HTR-8/SVneo (cell line): ENCODE measurements at regions not wholly inside any gene's neighbourhood (a gene's known extent, or its start where the extent isn't known, plus 50 kb on each side); places are given as distances from the start of the nearest gene placed in this dataset.

Experiments used
- DNase-seq: peaks from one replicate; pipeline ENCODE4 v3.0.0; 2011; ENCODE audit warnings: low spot score, mixed read lengths; ENCODE audit not compliant: insufficient read length
- FAIRE-seq: peaks from 2 replicates; lab custom pipeline; 2011; peaks lifted over from hg19 to GRCh38; lab: Jason Lieb, UNC

DNA sequence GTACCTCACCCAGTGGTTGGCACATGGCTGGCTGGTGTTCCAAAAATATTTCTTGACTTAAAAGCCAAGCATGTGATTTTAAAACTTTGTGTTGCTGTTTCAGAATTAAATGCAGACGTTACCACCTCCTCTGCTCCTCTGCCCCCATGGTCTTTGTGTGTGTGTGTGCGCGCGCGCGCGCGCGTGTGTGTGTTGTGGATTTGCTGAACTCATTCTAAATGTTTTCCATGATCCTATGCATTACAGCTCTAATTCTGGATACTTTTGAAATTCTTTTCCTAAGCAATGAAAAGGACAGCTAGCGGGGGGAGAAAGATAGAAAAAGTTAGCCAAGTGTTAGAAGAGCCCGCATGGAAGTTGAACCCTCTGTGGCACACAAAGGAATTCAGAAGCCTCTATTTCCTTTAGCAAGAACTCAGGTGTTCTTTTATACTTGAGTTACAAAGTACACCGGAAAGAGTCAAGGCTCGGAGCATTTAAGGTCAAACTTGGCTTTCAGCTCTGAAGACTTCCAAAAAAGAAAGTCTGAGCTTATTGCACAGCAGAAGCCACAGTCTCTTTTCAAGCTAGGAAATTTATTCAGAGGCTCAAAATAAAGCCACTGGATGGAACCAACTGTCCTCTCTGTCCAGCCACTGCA is 350.5 kb upstream of the TBL1XR1 start:
- DNase-seq (no peak), FAIRE-seq (no peak)

DNA sequence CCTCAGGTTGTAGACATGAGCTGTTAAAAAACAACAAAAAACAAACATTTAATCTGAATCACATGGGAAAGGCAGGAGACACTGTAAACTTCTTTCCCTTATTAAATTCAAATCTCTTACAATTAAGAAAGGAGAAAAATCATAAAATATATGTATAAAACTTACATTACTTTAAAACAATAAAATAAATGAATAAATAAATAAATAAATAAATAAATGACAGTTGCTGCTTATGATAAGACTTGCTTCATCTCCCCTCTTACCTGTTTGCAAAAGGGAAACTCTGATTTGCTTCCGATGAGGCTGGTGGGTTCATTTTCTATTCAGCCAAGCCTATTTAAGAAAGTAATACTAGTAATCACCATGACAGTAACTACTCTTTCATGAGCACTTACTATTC is 353.4 kb upstream of the TBL1XR1 start:
- FAIRE-seq (no peak), DNase-seq (no peak)

DNA sequence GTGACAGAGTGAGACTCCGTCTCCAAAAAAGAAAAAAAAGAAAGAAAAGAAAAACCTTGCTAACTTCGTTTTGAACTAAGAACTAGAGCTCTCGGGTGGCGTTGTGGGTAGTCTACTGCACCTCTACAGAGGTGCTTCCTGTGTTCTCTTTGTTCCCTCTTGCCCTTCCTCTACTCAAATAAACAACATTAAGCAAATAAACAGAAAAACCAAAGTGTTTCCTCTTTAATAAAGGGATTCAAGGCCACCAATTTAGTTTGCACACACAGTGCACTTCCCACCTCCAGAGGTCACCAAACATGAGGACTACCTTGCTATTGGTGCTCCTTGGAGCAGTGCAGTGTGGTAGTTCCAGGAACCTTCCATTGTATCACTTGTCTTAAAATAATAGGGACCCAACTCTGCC is 354.2 kb upstream of the TBL1XR1 start:
- DNase-seq = no peak
- no peak for FAIRE-seq

DNA sequence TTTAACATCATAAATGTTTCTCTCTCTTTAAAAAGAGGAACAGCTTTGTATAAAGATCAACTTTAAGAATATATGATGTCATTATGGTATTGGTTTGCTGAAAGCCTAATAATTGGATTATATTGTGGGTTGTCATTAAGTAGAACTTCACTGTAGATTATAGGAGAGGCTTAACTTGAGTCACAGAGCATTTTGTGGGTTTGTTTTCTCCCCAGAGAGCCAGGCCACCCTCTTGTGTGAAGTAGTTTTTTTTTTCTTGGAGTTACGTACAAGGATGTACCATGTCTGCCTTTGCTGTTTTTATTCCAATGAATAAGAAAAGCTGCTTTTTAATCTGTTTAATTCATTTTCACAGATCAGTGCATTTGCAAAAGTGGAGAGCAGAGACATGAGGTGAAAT is 354.8 kb upstream of the TBL1XR1 start:
- FAIRE-seq = no peak

DNA sequence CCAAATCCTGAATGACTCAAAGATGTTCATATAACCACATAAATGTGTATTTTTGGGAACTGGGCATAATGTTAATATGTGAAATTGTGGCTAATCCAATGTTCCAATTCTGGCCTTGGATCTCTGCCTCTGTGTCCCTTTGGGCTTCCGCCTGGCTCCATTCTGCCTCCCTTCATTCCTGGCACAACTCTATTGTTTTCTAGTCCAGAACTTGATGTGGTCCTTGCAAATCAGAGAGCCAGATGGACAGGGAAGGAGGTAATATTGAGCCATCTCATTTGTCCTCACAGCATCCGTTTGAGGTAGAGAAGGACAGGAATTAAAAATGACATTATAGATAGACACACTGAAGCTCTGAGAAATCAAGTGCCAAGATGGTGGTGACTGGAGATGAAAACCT is 355.7 kb upstream of the TBL1XR1 start:
- FAIRE-seq (no peak), DNase-seq (no peak)

More for the DNA sequence above, 354.8 kb upstream of the TBL1XR1 start:
- DNase-seq = no peak

DNA sequence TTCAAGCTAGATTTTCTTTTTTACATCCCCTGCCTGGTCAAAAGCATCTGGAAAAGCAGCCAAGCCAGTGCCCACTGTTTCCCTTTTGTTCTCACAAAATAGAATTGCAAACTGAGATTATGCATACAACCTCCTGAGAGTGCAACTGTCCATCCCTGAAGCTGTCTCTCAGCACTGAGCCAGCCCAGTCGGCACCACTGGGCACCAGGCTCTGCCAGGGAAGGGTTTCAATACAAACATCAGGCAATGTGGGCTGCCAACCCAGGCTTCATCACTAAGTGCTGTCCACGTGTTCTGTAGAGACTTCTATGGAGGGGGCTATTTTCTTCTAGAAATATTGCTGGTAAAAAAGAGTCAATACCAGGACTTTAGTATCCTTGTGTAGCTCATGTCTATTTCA is 356.3 kb upstream of the TBL1XR1 start:
- FAIRE-seq (no peak), DNase-seq (no peak)

DNA sequence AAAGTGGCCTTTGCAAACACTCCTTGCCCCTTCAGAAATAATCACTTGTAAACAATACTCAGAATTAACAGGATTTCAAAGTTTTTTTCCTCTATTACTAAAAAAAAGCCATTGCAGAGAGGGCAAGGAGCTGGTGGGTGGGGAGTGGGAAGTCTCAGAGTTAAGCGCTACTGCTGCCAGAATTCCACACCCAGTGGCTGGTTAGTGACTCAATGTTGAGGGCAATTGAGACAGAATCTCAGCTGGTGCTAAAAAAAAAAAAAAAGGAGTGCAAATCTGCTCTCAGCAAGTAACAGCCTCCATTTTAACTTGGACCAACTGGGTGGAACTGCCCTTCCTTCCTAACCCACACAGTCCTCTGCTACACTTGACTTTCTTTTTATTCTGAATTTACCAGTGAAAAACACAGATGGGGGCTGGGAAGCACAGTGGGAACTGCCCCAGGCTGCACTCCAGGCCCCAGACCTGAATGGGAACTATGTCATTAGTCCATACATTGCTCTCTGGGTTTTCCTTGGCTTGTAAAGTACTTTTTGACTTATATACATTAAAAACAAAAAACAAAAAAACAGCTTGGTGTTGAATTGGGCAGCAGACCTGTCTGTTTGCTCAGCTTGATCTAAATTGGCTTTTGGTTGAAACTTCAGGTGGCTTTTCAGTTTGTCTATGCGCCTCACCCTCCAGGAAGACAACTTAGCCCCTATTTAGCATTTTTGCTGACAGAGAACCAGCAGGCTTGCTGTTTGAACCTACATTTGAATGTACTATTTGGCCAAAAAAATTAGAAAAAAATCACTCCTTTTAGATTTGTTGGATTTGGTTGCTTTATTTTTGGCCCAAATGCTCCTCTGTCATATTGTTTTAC is 357.8 kb upstream of the TBL1XR1 start:
- DNase-seq (no peak), FAIRE-seq (no peak)

DNA sequence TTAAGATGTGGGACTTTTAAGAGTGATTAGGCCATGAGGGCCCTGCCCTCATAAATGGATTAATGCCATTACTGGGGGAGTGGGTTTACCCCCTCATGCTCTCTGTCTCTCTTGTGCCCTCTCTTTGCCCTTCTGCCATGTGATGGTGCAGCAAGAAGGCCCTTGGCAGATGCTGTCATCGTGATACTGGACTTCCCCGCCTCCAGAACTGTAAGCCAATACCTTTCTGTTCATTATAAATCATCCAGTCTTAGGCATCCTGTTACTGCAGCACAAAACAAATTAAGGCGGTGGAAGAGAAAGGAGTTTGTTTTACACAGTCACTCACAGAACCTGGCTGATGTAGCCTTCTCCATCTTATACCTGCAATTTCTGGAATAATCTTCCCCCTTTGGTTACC is 360.3 kb upstream of the TBL1XR1 start:
- no peak for FAIRE-seq
- DNase-seq = no peak

DNA sequence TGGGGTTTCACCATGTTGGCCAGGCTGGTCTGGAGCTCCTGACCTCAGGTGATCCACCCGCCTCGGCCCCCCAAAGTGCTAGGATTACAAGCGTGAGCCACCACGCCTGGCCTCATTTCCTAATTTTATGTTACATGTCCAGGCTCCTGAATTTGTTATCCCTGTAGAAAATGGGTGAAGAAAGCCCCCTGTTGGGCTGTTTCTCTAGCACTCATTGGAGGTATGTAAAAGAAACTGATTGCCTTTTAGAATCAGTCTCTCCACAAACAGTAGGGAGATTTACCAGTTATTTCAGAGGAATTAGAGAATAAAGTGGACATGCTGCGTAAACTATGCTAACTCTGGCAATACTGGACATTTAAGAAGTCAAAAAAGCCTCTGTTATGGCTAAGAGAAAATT is 364.1 kb upstream of the TBL1XR1 start:
- FAIRE-seq = no peak
- DNase-seq = no peak

DNA sequence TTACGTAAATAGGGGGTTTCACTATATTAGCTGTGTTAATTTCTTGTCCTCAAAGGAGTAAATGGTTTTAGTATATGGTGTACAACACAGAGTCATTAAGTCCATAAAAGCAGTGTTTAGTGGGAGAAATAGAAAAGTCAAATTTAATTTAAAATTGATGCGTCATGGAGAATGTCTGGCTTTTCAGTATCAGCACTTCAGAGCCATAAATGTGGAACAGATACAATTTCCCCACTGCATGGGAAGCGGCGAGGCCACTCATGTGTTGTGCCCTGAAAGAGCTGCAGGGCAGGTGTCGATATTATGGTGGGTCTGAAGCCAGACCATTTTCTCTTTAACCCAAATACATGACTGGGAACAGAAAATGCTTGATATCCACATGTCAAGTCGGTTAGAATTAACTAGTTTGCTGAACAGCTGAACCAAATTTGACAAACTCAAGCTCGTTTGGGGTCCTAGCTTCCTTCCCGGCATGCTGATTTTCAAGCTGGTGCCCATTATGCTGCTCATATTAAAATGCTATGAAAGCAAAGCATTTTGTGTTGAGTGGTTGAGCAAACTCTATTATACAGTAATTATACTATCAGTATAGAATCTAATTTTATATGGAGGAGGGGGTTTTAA is 364.6 kb upstream of the TBL1XR1 start:
- DNase-seq = no peak
- FAIRE-seq = no peak

DNA sequence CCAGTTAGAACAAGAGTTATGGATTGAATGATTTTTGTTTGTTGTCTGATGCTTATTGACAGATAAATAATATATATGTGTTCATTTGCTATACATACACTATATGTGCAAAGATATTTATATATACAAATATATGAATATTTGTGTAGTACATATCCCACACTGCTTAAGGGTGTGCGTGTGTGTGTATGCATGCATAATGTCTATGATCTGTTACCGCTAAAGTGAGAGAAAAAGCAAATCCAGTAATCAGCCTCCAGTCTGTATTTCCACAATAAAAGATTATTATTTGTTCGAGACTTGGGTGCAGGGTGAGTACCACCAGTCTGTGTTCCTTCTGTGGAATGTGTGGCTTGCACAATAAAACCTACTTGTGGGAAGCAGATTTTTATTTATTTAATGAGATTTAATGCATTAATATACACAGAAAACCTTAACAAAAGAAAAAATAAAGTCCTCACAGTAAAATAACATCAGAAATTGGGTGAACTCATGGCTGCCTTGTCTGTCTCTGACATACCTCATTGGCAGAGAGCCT is 366.0 kb upstream of the TBL1XR1 start:
- FAIRE-seq = no peak
- DNase-seq = no peak

DNA sequence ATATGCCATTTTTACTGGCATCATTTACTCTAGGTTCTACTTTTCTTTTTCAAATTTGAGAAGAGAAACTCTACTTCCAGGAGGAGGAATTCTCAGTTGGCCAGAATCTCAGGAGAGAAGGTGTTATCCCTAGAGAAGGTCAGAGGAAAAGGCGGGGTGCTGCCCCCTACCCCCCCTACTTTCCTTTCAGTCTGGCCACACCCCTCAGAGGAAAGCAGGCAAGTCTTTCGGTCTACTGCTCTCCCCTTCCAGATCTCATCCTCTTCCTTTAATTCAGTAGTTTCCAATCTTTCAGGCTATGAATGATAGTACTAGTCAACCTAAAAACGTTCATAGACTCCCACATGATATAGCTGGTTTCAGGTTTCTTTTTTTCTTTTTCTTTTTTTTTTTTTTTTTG is 366.5 kb upstream of the TBL1XR1 start:
- no peak for DNase-seq
- no peak for FAIRE-seq

DNA sequence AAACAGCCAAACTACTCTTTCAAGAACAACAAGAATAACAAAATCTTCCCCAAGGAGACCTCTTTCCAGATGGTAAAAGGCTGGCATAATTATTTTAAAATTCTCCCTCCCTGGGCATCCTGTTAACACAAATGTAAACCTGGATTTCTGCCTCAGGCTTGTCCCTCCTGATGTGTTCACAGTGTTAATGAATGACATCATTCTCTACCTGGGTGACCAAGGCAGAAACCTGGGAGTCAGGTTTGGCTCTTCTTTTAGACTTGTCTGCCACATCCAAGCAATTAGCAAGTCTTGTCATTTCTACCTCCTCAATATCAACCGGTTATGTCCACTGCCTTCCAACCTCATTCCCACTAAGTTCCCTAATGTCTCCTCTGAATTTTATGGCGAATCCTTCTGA is 368.7 kb upstream of the TBL1XR1 start:
- FAIRE-seq = no peak

DNA sequence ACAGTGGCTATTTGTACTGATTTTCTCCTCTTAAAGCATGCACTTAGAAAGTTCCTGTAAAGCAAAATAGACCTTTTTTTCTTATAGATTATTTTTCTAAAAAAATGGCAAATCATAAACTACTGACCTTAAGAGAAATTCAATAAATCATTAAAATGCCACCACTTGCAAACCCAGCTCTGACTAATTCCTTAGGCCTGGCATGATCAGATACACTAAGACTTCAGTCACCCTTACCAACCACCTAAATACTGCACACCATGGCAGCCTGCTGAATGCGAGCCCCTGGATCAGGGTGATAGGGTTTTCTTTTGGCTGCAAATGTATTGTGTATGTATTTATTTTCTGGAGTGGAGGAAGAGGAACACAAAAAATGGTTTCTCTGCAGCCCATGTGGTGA is 370.6 kb upstream of the TBL1XR1 start:
- no peak for DNase-seq
- no peak for FAIRE-seq

More for the DNA sequence above, 368.7 kb upstream of the TBL1XR1 start:
- no peak for DNase-seq

DNA sequence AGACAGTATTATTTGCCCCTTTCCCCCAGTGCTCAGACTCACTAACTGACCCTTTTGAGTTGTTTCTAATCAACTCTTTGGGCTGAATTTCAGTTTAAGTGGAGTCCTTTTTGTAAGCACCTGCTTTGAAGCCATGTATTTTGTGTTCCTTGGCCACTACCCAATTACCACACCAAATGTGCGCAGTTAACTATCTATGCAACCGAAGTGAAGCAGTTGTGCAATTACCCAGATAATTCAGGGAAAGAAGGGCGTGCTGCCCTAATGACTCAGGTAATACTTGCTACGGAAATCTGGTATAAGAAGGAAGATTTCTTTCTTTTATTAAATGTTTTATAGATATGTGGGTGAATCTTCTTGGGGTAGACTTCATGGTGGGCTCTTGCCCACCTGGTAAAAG is 371.9 kb upstream of the TBL1XR1 start:
- FAIRE-seq (no peak), DNase-seq (no peak)

DNA sequence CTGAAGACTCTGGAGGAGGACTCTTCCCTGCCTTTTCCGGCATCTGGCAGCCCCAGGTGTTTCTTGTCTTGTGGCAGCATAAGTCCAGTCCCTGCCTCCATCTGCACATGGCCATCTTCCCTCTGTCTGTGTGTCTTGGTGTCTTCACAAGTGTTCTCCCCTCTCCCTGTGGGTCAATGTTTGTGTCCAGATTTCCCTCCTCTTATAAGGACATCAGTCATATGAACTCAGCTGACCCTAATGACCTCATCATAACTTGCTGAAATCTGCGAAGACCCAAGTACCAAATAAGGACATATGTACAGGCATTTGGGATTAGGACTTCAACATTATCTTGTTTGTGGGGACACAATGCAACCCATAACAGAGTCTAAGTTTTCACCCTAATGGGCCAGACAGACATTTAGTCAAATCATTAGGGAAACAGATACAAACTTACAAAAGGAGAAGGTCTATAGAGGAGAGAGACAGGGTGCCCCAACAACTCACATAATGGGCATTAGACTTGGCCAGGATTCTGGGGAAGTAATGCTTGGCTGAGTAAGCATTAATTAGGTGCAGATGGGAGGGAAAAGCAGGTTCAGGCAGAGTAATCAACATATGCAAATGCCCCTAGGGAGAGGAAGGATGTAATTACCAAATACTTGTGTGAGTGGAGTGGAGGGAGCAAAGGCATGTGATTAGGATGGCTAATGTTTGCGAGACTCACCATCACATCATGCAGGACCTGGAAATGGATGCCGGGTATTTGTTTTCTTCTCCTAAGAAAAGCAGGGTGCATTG is 372.8 kb upstream of the TBL1XR1 start:
- no peak for DNase-seq

DNA sequence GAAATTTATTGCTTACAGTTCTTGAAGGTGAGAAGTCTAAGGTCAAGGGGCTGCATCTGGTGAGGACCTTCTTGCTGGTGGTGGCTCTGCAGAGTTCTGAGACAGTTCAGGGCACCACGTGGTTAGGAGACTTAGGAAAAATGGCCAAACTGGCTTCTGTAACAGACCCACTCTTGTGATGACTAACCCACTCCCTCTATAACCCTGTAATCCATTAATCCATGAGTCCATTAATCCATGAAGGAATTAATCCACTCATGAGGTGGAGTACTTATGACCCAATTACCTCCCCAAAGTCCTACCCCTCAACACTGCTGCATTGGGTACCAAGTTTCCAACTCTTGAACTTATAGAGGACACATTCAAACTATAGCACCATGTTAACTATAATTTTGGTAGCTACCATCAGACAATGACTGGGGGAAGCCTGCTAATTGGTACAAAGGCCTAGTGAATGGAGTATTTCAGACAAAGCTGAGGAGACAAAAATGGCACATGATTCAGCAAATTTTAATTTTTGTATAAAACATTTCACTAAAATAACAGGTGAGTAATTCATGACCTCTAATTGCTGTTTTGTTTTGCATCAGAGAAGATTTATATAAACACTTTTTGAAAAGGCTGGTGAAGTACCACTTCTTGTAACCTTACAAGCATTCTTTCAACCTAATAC is 374.1 kb upstream of the TBL1XR1 start:
- no peak for DNase-seq
- FAIRE-seq = no peak

More for the DNA sequence above, 372.8 kb upstream of the TBL1XR1 start:
- no peak for FAIRE-seq

DNA sequence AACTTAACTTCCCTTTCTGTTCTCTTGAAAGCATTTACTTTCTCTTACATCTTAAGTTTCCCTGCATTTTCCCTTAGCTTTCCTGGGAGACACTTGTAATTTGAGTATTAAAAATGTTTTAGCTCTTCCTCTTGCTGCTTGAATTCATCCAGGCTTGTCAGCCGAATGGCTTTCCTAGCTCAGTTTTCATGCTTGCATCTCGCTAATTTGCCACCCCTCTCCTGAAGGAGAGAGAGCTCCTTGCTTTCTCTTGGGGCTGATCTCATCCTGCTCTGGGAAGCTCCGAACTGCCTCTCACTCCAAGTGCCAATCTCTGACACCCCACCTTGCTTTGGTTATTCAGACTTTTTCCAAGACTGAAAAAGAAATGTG is 374.6 kb upstream of the TBL1XR1 start:
- no peak for FAIRE-seq
- DNase-seq = no peak

DNA sequence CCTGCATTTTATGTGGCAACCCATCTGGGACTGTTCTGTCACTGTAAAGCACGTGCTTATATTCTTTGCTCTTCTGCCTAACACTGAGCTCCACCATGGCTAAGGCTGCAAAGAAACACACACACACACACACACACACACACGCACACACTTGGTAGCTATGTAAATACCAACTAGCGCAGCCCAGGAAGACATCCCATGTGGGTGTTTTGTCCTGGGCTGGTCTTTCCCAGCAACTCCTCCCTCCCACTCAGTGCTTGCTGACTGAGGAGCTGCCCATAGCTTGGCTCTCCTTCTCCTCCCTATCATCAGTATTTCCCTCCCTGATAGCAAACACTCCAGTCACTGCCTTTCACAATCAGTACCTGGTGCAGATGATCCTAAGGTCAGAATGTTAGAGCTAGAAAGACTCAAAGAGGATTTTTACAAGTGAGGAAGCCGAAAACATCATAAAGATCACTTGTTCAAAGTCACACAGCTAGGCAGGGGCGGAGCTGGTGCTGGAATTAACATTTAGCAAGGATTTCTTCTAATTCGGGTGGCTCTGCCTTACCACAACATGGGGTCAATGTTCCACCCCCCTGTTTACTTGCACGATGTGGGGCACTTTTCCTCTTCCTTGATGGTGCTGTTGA is 377.1 kb upstream of the TBL1XR1 start:
- FAIRE-seq (no peak), DNase-seq (no peak)
